ENCODE measurements at regions not wholly inside any gene's neighbourhood (a gene's known extent, or its start where the extent isn't known, plus 50 kb on each side); places are given as distances from the start of the nearest gene placed in this dataset.

DNA sequence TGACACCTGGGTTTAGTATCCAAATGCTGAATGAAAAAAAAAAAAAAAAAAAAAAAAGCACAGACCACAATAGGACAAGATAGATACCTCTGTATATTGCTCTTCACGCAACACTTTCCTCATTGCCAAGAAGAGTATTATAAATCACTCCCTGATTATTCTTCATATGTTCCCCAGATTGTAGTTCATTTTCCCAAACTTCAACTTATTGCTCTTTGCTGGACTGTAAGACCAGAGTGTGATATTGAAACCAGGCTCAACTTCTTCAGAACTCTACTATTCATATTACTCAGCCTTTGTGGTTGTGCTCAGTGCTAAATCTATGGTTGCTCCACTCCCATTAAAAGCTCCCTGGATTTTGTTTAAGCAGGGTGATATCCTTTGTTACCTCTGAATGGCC, 180.4 kb downstream of the NTMT2 start:
- intact Hi-C loops (cut with DNase I; ENCODE audit: low total_unique reads), result no loop called here
- no peak for DNase-seq
- Histone ChIP-seq H3K36me3 (ENCODE audit: low read depth, missing control alignments) (no peaks in the 10 kb centered on the region), H3K4me3 (no peak overlapping the region), H3K27ac (no peak overlapping the region), H3K27me3 (no peaks in the 10 kb centered on the region), H3K4me1 (no peaks in the 10 kb centered on the region), H3K9me3 (no peaks in the 10 kb centered on the region)
- 100% methylated on average over 1 of the region's 1 CpG for WGBS, 2 donors
- TF ChIP-seq, protein P1, sequence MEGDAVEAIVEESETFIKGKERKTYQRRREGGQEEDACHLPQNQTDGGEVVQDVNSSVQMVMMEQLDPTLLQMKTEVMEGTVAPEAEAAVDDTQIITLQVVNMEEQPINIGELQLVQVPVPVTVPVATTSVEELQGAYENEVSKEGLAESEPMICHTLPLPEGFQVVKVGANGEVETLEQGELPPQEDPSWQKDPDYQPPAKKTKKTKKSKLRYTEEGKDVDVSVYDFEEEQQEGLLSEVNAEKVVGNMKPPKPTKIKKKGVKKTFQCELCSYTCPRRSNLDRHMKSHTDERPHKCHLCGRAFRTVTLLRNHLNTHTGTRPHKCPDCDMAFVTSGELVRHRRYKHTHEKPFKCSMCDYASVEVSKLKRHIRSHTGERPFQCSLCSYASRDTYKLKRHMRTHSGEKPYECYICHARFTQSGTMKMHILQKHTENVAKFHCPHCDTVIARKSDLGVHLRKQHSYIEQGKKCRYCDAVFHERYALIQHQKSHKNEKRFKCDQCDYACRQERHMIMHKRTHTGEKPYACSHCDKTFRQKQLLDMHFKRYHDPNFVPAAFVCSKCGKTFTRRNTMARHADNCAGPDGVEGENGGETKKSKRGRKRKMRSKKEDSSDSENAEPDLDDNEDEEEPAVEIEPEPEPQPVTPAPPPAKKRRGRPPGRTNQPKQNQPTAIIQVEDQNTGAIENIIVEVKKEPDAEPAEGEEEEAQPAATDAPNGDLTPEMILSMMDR (IDR thresholded peaks at IDR 0.05), result no peak
- TF ChIP-seq POLR2A (IDR thresholded peaks at IDR 0.05), result no peak

DNA sequence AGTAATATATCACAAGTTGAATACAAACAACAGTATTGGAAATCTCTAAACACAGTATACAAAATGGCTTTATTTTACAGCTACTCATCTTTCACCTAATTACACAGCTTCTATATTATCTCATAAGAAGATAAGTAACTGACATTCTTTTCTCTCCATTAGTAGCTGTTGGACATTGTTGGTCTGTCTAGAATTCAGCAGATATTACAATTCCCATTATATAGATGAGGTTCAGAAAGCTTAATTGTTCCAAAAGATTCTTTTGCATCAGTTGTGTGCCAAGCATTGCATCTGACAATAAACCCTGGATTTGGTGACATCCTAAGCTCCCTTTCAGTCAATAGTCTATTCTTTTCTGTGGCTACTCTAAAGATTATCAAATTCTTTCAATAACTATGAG, 187.0 kb downstream of the NTMT2 start:
- intact Hi-C loops (cut with DNase I; ENCODE audit: low total_unique reads), result no loop called here
- Histone ChIP-seq H3K4me3 (no peak overlapping the region), H3K27ac (no peak overlapping the region), H3K36me3 (ENCODE audit: low read depth, missing control alignments) (no peaks in the 10 kb centered on the region), H3K27me3 (no peaks in the 10 kb centered on the region), H3K9me3 (no peaks in the 10 kb centered on the region), H3K4me1 (peaks cover 13% of the 10 kb centered on the region)
- no peak for DNase-seq
- TF ChIP-seq, protein P1 (IDR thresholded peaks at IDR 0.05), result no peak

DNA sequence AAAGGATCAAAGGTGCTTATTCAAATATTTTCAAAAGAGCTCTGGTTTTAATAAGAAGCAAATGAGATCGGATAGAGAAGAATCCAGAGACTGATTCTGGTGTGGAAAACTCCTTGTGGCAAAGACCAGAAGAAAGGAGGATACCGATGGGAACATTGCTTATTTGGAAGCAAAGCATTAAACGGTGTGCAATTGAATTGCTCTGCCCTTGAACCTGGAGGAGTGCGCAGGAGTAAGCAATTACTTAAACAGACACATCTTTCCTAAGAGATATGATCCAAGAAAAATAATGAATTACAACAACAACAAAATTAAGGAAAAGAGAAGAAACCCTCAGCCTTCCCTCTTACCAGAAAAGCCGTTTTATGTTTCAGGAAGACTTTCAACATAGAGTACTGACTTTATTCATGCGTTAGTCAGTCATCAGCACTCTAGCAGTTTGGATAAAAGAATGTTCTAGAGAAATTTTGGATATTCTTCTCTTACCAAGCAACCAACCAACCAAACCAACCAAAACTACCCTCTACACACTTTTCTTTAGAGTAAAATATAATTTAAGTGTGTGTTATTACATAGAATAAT, 191.7 kb downstream of the NTMT2 start:
- Histone ChIP-seq H3K4me3 (no peak overlapping the region), H3K27me3 (no peaks in the 10 kb centered on the region), H3K9me3 (no peaks in the 10 kb centered on the region), H3K4me1 (peaks cover 22% of the 10 kb centered on the region), H3K27ac (peak overlapping the region in 1 of 2 donors; percentile 52), H3K36me3 (ENCODE audit: low read depth, missing control alignments) (no peaks in the 10 kb centered on the region)
- DNase-seq, result peak; percentile 49
- WGBS, 2 donors, result 28 to 41% methylated on average over 6 of the region's 6 CpGs
- intact Hi-C loops (cut with DNase I; ENCODE audit: low total_unique reads), result no loop called here
- no peak for TF ChIP-seq POLR2A (IDR thresholded peaks at IDR 0.05)
- TF ChIP-seq, protein P1 (IDR thresholded peaks at IDR 0.05), result no peak

DNA sequence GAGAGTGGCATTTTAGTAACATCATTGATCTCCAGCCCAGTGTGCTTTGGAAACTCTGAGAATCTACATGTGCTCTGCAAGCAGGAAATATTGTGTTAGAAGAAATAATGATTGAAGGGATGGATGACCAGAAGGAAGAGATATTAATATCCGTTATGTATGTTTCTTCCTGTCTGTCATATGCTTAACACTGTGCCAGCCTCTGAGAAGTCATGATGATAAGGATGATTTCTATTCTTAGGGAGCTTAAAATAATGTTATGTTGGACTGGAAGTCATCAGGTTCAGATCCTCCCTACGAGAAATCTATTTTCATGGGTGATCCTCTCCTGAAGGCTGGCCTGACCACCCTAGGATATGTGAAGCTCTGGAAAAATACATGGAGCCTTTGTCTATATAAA, 192.4 kb upstream of the GORAB start:
- WGBS, 2 donors, result 65 to 79% methylated on average over 2 of the region's 2 CpGs
- intact Hi-C loops (cut with DNase I; ENCODE audit: low total_unique reads), result no loop called here
- Histone ChIP-seq H3K27me3 (no peaks in the 10 kb centered on the region), H3K9me3 (no peaks in the 10 kb centered on the region), H3K4me3 (no peak overlapping the region), H3K27ac (no peak overlapping the region), H3K4me1 (peaks cover 22% of the 10 kb centered on the region), H3K36me3 (ENCODE audit: low read depth, missing control alignments) (no peaks in the 10 kb centered on the region)
- TF ChIP-seq, protein P1 (IDR thresholded peaks at IDR 0.05), result no peak
- TF ChIP-seq POLR2A (IDR thresholded peaks at IDR 0.05), result no peak
- no peak for DNase-seq

DNA sequence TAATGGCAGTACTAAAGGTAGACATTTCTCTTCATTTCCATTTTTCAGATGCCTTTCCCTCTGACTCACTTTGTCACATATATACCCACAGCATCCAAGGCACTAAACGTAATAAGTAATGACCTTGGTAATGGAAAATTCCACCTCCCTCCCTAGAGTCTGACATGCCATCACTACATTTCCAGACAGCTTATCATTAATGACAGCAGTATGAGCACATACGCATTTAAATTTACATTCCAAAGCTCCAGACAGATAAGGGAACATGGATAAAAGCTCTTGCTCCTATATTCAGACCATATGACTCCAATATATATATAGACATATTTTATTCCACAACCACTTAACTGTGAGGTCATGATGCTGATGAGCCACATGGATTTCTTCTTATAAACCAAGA, 191.7 kb upstream of the GORAB start:
- 62 to 81% methylated on average over 2 of the region's 2 CpGs for WGBS, 2 donors
- TF ChIP-seq, protein P1 (IDR thresholded peaks at IDR 0.05), result no peak
- no peak for TF ChIP-seq POLR2A (IDR thresholded peaks at IDR 0.05)
- Histone ChIP-seq H3K4me3 (no peak overlapping the region), H3K27ac (no peak overlapping the region), H3K9me3 (no peaks in the 10 kb centered on the region), H3K36me3 (ENCODE audit: low read depth, missing control alignments) (no peaks in the 10 kb centered on the region), H3K27me3 (no peaks in the 10 kb centered on the region), H3K4me1 (peaks cover 22% of the 10 kb centered on the region)
- intact Hi-C loops (cut with DNase I; ENCODE audit: low total_unique reads), result no loop called here
- no peak for DNase-seq
